Activated gamma-delta T cell (primary cell): ENCODE measurements at regions not wholly inside any gene's neighbourhood (a gene's known extent, or its start where the extent isn't known, plus 50 kb on each side); places are given as distances from the start of the nearest gene placed in this dataset.
"Not testable (repeated sequence)": the region's sequence is repeated elsewhere in the genome, so short reads cannot be mapped to it uniquely, and the experiment has no call there.

Experiments used
- DNase-seq: peaks from one replicate; lab custom pipeline; 2025; lab: John Stamatoyannopoulos, UW

GRCh38 chr5:108531367-108532128 is 149.7 kb upstream of the FBXL17 start:
- DNase-seq: no peak

GRCh38 chr5:108530706-108531105 is 148.8 kb upstream of the FBXL17 start:
- DNase-seq: no peak

- no peak for DNase-seq
These were observed 147.5 kb upstream of the FBXL17 start for GRCh38 chr5:108529381-108529780.

GRCh38 chr5:108528655-108529054 is 146.8 kb upstream of the FBXL17 start:
- no peak for DNase-seq

GRCh38 chr5:108524564-108524963 is 142.7 kb upstream of the FBXL17 start:
- no peak for DNase-seq

GRCh38 chr5:108523360-108523759 is 141.5 kb upstream of the FBXL17 start:
- no peak for DNase-seq

- no peak for DNase-seq
These were observed 140.1 kb upstream of the FBXL17 start for GRCh38 chr5:108521841-108522506.

- DNase-seq: no peak
These were observed 139.3 kb upstream of the FBXL17 start for GRCh38 chr5:108521011-108521700.

GRCh38 chr5:108516785-108517184 is 134.9 kb upstream of the FBXL17 start:
- no peak for DNase-seq

GRCh38 chr5:108515517-108516105 is 133.7 kb upstream of the FBXL17 start:
- DNase-seq: no peak

GRCh38 chr5:108508979-108509378 is 127.1 kb upstream of the FBXL17 start:
- no peak for DNase-seq

- DNase-seq: no peak
These were observed 125.7 kb upstream of the FBXL17 start for GRCh38 chr5:108507631-108508030.

- DNase-seq: no peak
These were observed 123.7 kb upstream of the FBXL17 start for GRCh38 chr5:108505608-108506007.

GRCh38 chr5:108504974-108505373 is 123.1 kb upstream of the FBXL17 start:
- DNase-seq: no peak

GRCh38 chr5:108503986-108504385 is 122.1 kb upstream of the FBXL17 start:
- DNase-seq: no peak

GRCh38 chr5:108495615-108496014 is 113.7 kb upstream of the FBXL17 start:
- not testable (repeated sequence) for DNase-seq

- DNase-seq: no peak
These were observed 106.1 kb upstream of the FBXL17 start for GRCh38 chr5:108487951-108488350.

GRCh38 chr5:108484035-108484434 is 102.1 kb upstream of the FBXL17 start:
- DNase-seq: no peak

GRCh38 chr5:108481355-108481931 is 99.5 kb upstream of the FBXL17 start:
- DNase-seq: no peak

GRCh38 chr5:108472237-108472636 is 90.3 kb upstream of the FBXL17 start:
- no peak for DNase-seq

- no peak for DNase-seq
These were observed 85.7 kb upstream of the FBXL17 start for GRCh38 chr5:108467563-108467962.
